NCI-H1105 treated with DMSO at 0.1 percent for 48 hours (cell line): ENCODE measurements at regions not wholly inside any gene's neighbourhood (a gene's known extent, or its start where the extent isn't known, plus 50 kb on each side); places are given as distances from the start of the nearest gene placed in this dataset.

Source experiments
- DNase-seq: peaks from one replicate; lab custom pipeline; 2025; lab: John Stamatoyannopoulos, UW

DNA sequence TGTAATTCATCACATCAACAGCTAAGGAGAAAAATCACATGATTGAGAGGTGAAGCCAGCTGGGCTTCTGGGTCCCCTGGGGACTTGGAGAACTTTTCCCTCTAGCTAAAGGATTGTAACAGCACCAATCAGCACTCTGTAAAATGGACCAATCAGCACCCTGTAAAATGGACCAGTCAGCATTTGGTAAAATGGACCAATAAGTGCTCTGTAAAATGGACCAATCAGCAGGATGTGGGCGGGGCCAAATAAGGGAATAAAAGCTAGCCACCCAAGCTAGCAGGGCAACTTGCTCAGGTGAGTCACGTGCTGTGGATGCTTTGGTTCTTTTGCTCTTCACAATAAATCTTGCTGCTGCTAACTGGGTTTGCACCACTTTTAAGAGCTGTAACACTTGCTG lies 1248.3 kb downstream of the PCDH18 start:
- DNase-seq, result no peak

DNA sequence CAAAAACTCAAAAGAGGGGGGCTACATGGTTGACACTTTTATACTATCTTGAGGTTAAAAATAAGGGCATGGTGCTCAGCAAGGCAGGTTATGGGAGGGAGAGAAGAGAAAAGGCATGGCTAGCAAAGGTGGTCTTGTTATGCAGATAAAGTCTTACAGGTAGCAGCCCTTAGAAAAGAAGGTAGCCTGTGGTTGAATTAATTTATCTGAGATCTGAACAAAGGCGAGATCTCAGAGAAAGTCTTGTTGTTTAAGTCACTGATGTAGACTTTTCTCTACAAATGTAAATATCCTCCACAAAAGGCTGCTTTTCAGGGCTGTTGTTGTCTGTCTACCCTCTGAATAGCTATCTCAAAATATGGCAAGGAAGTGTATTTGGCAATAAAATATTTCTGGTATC lies 1250.4 kb downstream of the PCDH18 start:
- DNase-seq, result no peak

DNA sequence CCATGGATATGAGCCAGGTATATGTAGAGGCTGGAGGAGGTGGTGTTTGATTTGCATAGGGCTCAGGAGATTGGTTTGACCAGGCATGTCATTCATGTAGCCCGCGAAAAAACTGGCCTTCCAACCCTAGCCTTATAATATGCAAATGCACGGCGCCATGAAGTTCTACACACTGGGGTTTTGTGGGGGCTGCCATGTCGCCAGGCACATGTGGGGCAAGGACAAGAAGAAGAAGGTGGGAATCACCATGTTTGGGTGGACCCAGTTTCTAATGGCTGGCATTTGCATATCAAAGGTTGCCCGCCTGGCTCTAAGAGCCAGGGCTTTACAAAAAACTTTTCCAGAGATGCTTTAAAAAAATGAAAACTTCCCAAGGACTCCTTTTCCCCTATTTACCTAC lies 1251.0 kb downstream of the PCDH18 start:
- DNase-seq, result no peak

DNA sequence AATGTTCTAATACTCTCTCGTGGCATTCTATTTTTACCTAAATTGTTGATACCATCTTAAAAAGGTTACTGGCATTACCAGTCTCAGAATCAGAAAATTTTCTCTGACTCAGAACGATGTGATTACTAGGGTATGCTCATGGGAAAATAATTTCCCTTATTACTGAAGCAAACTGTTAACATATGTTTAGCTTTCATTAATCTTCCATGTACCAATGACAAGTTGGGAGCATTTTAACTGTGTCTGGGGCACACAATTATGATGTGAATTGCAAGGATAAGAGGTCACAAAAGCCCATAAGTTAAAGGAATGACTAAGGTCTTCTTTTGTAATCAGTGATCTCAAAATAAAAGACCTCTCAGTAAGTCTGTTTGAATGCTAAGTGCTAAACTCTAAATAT lies 1254.6 kb downstream of the PCDH18 start:
- DNase-seq, result no peak

DNA sequence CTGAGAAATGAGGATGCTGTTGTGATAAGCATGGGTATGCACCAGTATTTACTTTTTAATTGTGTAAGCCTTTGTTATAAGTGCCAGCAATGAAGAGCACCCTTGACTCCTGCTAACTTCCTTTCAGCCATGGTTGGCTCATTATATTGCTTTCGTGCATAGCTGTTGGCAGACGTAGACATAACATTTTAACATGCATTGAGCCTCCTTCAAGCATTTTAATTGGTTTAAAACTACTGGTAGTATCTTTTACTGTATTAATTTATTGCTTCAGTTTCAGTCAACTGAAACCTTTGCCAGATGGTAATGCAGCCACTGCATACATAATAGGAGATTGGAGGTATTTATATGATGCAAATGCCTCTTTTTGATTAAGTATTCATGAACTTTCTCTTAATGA lies 1285.4 kb downstream of the PCDH18 start:
- peak; percentile 57 for DNase-seq

DNA sequence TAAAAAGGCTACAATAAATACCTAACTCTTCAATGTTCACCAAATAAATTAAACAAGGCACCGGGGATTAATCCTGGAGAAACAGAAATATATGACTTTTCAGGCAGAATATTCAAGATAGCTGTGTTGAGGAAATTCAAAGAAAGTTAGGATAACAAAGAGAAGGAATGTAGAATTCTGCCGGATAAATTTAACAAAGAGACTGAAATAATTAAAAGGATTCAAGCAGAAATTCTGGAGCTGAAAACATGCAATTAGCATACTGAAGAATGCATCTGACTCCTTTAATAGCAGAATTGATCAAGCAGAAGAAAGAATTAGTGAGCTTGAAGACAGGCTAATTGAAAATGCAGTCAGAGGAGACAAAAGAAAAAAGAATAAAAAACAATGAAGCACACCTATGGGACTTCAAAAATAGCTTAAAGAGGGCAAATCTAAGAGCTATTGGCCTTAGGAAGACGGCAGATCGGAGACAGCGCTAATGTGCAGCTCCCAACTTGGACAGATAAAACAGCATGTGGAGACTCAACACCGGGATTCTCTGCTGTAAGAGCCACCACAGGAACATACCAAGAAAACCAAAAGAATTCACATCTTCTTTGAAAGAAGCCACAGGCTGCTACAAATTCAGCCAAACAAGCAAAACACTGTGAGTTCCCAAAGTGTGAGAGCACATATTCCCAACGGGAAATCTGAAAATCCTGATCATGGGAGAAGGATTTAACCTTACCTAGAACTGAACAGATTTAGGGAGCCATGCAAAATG lies 1290.9 kb downstream of the PCDH18 start:
- no peak for DNase-seq

DNA sequence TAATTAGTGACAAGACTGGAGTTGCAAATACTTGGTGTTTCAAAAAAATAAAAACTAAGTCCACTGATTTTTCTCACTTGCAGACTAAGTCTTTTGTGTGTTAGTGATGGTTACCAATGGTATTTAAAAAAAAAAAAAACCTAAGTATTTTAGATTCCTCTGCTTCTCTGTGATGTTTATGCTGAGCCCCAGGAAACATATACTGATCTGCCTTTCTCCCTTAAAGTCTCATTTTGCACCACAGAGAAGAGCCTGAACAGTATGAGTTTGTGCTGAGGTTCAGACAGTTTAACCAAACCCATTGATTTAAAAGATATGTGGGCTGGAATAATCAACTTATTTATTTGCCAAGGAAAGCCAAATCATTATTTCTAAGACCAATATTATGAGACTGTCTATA lies 1305.0 kb downstream of the PCDH18 start:
- no peak for DNase-seq

DNA sequence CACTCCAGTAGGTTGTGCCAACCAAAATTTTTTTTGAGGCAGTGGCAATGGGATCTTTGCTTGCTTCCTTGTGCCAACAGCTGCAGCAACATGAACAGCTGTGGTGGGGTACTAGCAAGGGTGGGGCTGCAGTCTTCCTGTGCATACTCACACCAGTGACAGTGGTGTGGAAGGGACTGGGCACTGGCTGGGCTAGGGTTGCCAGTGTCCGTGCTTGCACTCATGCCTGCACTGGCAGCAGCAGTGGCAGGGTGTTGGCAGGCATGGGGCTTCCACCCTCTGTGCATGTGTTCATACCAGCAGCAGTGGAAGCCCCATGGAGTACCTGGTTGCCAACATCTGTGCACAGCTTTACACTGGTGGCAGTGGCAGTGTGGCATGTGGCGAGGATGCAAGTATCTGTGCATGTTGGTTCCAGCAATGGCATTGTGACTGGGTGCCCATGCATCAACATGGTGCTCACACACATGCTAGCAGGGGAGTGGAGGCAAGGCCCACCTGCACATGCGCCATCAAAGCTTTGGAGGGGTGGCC lies 1312.6 kb downstream of the PCDH18 start:
- DNase-seq, result no peak

DNA sequence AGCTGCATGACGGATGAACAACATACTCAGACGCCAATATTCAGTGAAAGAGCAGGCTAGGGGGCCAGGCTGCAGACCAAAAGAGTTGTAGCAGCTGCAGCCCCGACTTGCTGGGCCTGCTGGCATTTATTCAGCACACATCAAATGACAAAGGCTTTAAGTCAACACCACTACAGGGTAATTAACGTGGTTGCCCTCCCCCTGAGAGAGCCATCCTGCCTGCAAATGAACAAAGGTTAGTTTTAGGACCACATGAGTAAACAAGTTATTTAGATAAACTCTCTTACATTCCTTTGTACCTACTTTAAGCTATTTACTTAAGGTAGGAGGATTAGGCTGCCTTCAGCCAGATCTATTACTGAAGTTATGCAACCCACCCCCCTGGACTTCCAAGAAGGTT lies 1329.1 kb downstream of the PCDH18 start:
- no peak for DNase-seq

DNA sequence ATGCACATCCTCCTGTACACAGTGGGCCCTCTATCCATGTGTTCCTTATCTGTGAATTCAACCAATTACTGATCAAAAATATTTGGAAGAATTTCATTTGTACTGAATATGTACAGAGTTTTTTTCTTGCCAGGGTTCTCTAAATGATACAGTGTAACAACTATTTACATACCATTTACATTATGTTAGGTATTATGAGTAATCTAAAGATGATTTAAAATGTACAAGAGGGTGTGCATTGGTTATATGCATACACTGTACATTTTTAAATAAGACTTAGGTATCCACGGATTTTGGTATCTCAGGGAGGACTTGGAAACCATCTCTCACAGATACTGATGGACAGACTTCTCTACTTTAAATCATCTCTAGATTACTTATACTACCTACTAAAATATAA lies 1333.9 kb downstream of the PCDH18 start:
- DNase-seq, result no peak

DNA sequence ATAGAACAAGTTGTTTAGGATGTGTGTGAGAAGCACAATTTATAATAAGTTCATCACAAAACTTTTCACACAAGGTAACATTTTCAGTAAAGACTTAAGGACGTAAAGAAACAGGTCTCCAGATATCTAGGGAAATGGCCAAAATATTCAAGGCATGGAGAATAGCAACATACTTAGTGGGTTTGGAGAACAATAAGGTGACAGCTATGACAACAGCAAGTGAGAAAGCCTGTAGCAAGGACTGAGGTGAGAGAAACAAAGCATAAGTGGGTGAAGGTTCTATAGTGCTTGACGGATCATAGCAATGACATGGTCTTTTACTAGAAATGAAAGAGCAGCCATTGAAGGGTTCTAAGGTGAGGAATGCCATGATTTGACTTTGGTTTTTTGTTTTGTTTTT lies 1337.3 kb downstream of the PCDH18 start:
- no peak for DNase-seq

DNA sequence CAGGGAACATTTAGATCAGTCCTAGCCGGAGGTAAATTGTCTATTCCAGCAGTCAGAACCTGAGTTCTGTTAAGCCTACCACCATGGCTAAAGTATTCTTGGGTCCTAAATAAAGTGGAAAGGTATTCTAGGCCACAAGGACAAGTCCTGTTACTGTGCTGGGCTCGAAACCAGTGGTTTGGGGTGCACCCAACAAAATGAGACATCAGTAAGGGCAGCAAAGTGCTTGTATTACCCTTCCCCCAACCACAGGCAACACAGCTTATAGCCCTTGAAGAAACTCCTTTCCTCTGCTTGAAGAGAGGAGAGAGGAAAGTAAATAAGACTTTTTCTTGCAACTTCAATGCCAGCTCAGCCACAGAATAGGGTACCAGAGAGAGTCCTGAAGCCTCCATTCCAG lies 1345.6 kb downstream of the PCDH18 start:
- DNase-seq, result no peak

DNA sequence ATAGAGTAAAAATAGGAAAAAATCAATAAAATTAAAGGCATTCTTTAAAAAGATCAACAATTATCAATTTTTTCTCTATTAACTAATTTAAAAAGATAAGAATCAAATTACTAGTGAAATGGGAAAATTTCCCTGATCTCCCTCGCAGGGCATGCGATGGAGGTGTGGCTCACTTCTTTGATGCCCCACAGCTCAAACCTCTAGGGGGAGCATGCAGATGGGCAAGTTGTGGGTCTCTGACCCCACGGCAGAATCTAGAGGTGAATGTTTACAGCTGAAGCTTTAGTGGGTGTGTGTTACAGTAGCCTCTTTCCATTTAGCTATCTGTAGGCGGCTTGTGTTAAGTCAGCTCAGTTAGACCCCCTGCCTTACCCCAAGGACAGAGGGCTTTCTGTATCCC lies 1348.8 kb downstream of the PCDH18 start:
- no peak for DNase-seq

DNA sequence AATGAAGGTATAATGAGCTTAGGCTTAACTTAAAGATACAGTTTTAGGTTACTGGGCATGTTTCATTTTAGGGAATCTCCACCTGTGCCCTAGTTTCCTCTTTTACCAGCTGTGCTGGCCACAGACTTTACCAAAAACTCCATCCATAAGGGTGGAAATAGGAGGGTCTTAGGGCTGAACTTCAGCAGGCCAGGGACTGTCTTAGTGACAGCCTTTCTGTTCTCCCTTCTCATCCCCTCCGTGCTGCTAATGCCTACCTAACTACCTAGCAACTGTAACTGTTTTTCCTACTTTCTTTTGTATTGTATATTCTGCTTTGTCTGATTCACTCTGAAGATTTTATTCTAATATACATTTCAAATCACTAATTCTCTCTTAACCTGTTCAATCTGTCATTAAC lies 1375.3 kb downstream of the PCDH18 start:
- DNase-seq, result no peak

DNA sequence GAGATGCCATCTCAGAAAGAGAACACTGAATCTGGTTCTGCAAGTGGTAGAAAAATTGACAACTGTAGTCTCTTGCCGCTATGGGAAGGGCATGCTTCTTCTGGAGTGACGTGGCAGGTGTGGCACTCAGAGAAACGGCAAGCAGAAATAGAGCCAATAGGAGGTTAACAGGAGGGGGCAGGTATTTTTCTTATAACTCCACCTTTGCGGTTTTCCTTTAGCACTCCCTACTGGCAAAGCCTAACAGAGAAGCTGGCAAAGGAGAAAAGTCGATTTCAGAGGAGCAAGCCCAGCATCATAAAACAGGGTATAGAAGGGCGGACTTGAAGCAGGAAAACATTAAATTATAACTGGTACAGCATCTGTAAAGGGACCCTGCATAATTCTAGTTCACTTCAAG lies 1382.2 kb downstream of the PCDH18 start:
- DNase-seq, result no peak

DNA sequence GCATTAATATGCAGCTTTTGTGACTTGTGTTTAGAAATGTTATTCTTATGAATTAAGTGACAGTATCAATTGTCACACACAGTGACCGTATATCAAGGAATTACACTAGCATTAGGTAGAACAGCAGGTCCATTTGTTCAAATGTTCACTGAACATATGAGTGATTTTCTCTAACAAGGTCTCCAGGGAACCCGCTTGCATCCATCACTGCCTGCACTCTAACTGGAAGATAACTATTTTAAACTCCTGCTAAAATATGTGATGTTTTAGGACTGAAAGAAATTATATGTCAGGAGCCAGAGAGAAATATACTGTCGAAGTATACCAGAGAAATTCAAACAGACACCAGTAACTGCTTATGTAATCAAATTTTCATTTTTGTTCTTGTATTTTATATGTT lies 1395.7 kb downstream of the PCDH18 start:
- no peak for DNase-seq

DNA sequence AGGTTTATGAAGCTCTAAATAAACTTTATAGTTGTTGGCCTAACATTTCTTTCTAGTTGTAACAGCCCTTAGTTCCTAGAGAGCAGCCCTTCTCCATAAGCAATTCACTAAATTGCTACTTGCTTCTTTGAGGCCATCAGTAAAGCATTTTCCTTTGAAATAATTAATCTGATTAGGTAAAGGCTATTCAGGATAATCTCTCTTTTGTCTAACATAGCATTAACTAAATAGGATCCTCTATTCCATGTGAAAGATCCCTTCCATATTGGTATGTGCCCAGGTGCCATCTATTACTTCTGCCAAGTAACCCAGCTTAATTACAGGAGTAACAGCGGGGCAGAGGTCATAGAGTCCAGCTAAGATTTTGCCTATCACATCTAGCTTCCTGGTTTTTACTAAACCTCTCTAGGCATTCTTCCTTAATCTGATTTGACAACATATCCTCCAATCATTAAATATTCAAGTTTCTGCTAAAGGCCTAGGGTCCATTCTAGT lies 1408.0 kb downstream of the PCDH18 start:
- no peak for DNase-seq

DNA sequence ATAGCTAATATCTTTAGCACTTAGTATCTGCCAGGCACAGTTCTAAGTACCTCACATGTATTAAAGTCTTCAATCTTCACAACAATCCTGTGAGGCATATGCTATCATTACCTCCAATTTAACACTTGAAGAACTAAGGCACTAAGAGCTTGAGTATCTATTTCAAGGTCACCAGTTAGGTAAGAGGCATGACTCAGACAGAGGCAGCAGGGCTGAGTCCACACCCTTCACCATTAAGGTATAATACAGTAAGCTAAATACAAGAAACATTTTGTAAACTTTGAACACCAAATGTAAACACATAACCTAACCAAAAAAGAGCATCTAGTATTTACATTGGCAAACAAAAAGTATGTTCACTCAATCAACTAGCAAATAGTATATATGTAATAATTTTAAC lies 1410.9 kb downstream of the PCDH18 start:
- DNase-seq, result no peak

DNA sequence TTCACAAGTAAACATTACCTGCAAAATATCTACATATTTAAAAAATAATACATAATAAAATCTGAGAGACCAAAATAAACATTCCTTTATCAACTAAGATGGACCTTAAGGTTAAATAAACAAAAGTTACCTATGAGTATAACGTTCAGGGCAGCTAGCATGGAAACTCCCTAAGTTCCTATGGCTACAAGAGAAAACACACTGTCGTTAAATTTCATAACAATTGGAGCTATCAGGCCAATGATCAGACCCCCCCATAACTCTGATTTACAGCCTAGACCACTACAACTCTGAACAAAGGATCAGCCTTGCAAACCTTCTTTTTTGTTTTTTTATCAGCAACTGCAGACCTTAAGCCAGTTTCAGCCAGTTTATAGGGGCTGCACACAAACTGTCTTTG lies 1418.4 kb downstream of the PCDH18 start:
- no peak for DNase-seq

DNA sequence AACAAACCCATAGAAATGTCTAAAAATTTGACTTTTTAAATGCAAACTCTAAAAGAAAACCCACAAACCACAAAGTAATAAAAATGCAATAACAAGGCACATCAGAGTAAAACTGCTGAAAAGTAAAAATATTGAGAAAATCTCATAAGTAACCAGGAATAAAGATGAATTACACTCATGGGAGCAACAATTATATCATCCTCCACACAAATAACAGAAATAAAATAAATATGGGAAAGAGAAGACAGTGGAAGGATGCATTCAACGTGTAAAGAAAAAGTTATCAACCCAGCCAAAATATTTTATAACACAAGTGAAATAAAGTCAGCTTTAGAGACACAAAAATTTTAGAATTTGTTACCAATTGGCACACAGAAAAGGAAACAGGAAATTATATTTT lies 1420.2 kb downstream of the PCDH18 start:
- DNase-seq, result no peak

DNA sequence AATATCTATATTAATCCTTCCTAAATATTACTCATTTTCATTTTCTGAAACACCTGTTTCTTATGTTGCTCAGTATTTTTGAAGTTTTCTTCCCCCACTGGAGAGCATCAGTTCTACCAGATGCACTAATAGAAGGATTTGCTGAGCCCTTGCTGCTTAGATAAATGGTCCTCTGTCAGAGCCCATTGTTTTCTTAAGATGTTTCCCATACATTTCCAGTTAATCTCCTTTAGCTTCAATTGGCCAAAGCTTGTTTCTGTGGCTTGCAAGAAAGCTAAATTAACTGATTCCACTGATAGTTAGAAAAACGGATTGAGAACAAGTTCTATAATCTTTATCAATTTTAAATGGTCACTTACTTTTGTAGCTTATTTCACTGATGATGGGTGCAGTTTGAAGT lies 1425.5 kb downstream of the PCDH18 start:
- DNase-seq, result no peak

DNA sequence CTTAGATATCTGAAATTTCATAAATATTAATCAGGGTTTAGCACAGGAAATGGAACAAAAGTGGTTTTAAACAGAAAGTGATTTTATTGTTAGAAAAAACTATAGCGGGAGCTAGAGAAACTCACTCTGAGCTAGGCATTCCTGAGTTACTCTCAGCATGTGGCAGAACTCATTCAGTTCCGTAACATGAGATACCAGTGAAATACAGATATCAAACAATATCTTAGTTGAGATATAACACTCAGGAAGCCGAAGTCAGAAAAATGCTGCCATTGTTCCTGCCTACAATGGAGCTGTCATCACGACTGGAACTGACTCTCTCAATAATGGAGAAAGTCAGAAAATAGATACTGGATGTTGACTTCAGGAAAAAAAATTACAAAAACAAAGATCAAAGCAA lies 1428.7 kb downstream of the PCDH18 start:
- no peak for DNase-seq

DNA sequence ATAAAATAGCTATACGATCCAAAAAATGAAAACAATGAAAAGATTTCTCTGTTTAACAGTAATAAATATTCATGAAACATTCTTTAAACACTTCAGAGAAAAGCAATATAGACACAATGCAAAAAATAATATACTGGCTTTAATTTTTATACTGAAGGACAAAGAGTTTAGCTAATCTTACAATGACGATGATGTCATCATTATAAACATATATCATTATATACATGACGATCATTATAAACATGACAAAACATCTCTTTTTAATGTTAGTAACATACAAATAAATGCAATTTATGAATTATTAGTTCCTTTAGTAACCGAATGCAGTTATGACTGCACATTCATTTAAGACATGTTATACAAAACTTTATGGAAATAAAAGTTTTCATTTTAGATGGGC lies 1434.6 kb downstream of the PCDH18 start:
- DNase-seq, result no peak

DNA sequence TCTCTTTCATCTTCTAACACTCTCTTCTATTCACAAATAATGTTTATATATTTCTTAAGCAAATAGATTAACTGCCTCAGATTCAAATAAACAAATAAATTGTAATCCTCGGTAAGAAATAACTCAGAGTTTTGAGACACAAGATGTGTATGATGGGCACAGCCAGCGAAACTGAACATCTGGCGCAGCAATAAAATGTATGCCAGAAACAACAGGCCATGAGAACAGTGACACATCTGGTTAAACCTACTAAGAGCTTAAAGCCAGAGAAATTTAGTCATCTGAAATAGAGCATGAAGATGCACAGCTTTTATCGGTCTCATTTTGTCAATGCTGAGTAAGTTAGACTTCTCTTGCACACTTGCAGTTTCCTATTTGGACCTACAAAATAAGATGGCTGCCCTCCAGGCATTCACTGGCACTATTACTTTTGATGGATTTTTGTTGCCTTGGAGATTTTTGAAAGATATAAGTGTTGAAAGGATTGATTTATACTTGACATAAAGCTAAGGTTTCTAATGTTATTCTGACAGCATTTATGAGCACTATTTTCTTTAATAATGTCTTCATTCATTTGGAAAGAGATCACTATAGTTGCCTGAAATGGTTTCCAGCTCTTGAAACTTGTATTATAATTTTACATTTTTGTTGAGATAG lies 1444.0 kb downstream of the PCDH18 start:
- no peak for DNase-seq
